NT2/D1 (cell line): ENCODE measurements at regions not wholly inside any gene's neighbourhood (a gene's known extent, or its start where the extent isn't known, plus 50 kb on each side); places are given as distances from the start of the nearest gene placed in this dataset.

Source experiments
- DNase-seq: peaks from one replicate; pipeline ENCODE4 v3.0.0-alpha.2; 2011; ENCODE audit warnings: low read depth, low spot score
- H3K27me3 ChIP-seq: 2 replicates; pipeline ENCODE4 v1.6.0; 2011; ENCODE audit warnings: mild to moderate bottlenecking; ENCODE audit not compliant: insufficient read length, insufficient read depth
- H3K36me3 ChIP-seq: 2 replicates; pipeline ENCODE4 v1.6.1; 2011; ENCODE audit warnings: mild to moderate bottlenecking, low read length, mixed read lengths; ENCODE audit not compliant: insufficient read depth, insufficient read length
- H3K4me1 ChIP-seq: 2 replicates; pipeline ENCODE4 v1.5.1; 2011; ENCODE audit not compliant: insufficient read depth, insufficient read length
- H3K4me3 ChIP-seq: 2 replicates; pipeline ENCODE4 v1.5.1; 2011; ENCODE audit warnings: low read depth; ENCODE audit not compliant: insufficient read length
- H3K9ac ChIP-seq: 2 replicates; pipeline ENCODE4 v1.6.0; 2011; ENCODE audit warnings: low read depth; ENCODE audit not compliant: insufficient read length
- H3K9me3 ChIP-seq: 2 replicates; pipeline ENCODE4 v1.5.1; 2011; ENCODE audit warnings: mild to moderate bottlenecking, low read length; ENCODE audit not compliant: insufficient read depth
- SUZ12 ChIP-seq: IDR thresholded peaks from 2 replicates; pipeline ENCODE4 v1.6.1; 2011; ENCODE audit not compliant: insufficient read length, insufficient read depth; ENCODE audit errors: extremely low read depth
- YY1 ChIP-seq: IDR thresholded peaks from 2 replicates; pipeline ENCODE4 v1.6.1; 2011; ENCODE audit not compliant: insufficient read length, insufficient read depth
- ZNF274 ChIP-seq: IDR thresholded peaks from 2 replicates; pipeline ENCODE4 v1.6.1; 2011; ENCODE audit warnings: mild to moderate bottlenecking, low read depth, low read length

DNA sequence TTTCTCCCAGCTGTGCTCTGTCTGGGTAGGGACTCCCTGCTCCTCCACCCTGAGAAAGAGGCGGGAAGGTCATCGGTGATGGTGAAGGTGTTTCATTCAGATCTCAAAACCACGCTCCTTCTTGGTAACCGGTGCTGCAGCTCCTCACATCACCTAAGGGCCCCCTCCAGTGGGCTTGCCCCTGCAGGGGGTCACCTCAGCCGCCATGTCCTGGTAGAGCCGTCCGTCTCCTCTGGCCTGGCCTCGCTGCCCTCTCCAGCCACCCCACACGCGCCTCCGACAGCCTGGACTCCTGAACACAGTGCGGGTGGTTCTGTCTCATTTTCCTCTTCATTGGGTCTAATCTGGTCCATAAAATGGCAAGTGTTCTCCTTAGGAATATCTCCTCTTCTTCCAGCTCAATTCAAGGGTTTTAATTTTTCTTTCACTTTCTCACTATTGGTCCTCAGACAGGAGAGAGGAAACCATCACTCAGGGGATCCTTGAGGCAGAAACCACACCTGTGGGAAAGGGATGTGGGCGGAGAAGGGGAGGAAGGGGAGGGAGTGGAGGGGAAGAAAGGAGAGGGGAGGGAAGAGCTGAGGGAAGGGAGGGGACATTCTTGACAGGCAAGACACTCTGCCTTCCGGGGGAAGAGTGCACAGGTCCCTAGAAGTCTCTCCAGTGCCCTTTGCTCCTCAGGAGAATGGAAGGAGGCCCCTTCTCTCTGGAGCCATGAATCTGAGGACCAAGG is 1338.4 kb downstream of the TBC1D22A start:
- Histone ChIP-seq H3K36me3 (no peaks in the 10 kb centered on the region), H3K9me3 (peaks cover 10% of the 10 kb centered on the region; the same call in 1 of the 2 replicates), H3K4me1 (peaks cover 4% of the 10 kb centered on the region), H3K4me3 (no peak overlapping the region), H3K9ac (no peak overlapping the region), H3K27me3 (no peaks in the 10 kb centered on the region)
- TF ChIP-seq SUZ12, result no peak
- no peak for TF ChIP-seq YY1
- no peak for TF ChIP-seq ZNF274
- no peak for DNase-seq

DNA sequence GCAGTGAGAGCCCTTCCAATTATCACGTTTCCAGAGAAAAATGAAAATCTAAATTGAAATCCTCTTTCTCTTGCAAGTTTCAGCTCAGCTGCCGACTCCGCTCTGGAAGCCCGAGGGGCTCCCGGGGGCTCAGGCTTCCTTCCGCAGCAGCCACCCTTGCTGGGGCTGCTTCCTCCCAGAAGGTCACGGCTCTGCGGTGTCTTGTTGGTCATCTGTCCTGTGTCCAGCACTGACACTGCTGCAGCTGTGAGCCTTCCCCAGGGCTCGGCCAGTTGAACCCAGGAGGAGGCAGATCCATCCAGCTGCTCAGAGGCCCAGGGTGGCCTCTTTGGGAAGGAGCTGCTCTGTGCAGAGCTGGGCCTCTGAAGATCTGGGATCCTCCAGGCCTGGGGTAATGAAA is 1337.2 kb downstream of the TBC1D22A start:
- Histone ChIP-seq H3K4me1 (peaks cover 4% of the 10 kb centered on the region), H3K36me3 (no peaks in the 10 kb centered on the region), H3K4me3 (no peak overlapping the region), H3K9me3 (peaks cover 10% of the 10 kb centered on the region; the same call in 1 of the 2 replicates), H3K27me3 (no peaks in the 10 kb centered on the region), H3K9ac (no peak overlapping the region)
- DNase-seq, result no peak
- TF ChIP-seq YY1 (no peak), ZNF274 (no peak), SUZ12 (no peak)

DNA sequence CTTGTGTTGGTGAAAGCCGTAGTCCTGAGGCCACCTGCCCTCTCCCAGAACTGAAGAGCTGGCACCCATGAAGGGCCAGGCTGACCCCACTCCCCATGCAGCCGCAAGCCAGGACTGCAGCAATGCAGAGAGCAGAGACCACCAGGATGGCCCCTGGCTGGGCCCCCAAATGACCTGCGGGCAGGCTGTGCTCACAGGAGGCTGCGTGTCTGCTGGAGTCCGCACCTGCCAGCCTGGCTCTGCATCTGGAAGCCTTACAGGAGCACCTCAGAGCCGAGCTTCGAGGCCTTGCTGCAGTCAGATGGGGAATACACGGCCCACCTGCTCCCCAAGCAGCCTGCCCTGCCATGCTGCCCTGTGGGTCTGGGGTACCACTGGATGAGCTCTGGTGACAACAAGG is 1336.8 kb downstream of the TBC1D22A start:
- H3K27me3 ChIP-seq, result no peaks in the 10 kb centered on the region
- H3K9ac ChIP-seq, result no peak overlapping the region
- no peaks in the 10 kb centered on the region for H3K36me3 ChIP-seq
- no peak overlapping the region for H3K4me3 ChIP-seq
- peaks cover 10% of the 10 kb centered on the region; the same call in 1 of the 2 replicates for H3K9me3 ChIP-seq
- TF ChIP-seq ZNF274, result no peak
- TF ChIP-seq SUZ12, result no peak
- TF ChIP-seq YY1, result no peak
- peaks cover 4% of the 10 kb centered on the region for H3K4me1 ChIP-seq
- no peak for DNase-seq

DNA sequence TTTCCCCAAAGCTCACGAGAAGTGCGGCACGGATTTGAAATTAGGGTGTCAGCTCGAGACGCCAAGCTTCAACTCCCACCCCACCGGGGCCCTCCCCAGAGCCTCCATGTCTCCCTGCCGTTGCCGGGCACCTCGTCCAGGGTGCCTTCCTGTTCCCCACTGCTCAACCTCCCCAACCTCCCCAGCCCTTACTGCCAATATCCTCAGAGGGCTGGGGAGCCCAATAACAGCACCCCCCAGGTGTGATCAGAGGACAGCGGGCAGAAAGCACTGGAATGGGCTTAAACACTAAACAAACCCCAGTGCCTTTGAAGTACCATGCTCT is 1336.4 kb downstream of the TBC1D22A start:
- TF ChIP-seq YY1 (no peak), SUZ12 (no peak), ZNF274 (no peak)
- Histone ChIP-seq H3K4me1 (peaks cover 4% of the 10 kb centered on the region), H3K9me3 (peaks cover 10% of the 10 kb centered on the region; the same call in 1 of the 2 replicates), H3K36me3 (no peaks in the 10 kb centered on the region), H3K27me3 (no peaks in the 10 kb centered on the region), H3K4me3 (no peak overlapping the region), H3K9ac (no peak overlapping the region)
- no peak for DNase-seq

DNA sequence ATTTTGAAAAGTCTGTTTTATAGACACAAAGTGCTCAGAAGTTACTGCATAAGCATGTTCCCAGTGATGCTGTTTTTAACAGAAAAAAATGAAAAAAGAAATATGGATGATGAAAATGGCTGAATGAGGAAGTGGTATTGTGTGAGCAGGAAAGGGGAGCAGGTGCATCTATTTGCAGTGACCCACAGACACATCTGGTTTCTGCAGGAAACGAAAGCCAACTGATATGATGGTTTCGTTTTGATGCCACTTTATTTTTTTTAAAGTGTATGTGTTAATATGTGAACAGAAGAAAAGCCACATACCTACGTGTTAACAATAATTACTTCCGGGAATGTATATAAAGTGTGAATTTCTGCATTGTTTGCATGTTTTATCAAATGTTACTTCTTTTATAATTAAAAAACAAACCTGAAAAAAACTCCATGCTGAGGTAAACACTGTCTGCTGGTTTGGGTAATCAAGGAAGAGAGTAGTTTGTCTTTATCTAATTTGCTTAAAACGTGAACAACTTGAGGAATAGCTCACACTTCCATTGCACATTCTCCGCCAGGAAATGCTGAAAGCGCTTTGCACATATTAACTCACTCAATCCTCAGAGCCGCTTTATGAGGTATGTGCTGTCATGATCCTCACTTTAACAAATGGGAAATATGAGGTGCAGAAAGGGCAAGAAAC is 1335.9 kb downstream of the TBC1D22A start:
- no peak for DNase-seq
- Histone ChIP-seq H3K9ac (no peak overlapping the region), H3K4me1 (peaks cover 4% of the 10 kb centered on the region), H3K36me3 (no peaks in the 10 kb centered on the region), H3K9me3 (peaks cover 10% of the 10 kb centered on the region; the same call in 1 of the 2 replicates), H3K4me3 (no peak overlapping the region), H3K27me3 (no peaks in the 10 kb centered on the region)
- no peak for TF ChIP-seq YY1
- TF ChIP-seq ZNF274, result no peak
- no peak for TF ChIP-seq SUZ12

DNA sequence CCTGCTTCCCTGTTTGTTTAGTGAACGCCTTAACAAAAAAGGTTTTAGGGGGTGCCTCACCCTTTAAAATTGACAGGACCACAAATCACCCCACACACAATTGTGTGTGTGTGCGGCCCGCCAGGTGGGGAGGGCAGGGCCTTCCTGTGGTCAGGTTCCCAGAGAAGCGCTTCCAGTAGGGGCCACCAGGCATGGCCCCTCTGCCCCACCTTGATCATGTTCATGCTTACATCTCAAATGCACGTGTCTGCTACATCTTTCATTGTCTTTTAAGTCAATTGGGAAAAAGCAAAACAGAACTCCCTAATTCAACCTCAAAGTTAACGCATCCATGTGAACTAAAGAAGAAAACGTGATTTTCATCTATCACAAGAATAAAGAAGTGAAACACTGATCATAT is 1335.3 kb downstream of the TBC1D22A start:
- H3K36me3 ChIP-seq, result no peaks in the 10 kb centered on the region
- TF ChIP-seq ZNF274, result no peak
- no peak for TF ChIP-seq SUZ12
- no peak for TF ChIP-seq YY1
- no peak overlapping the region for H3K9ac ChIP-seq
- peaks cover 10% of the 10 kb centered on the region; the same call in 1 of the 2 replicates for H3K9me3 ChIP-seq
- no peak overlapping the region for H3K4me3 ChIP-seq
- no peaks in the 10 kb centered on the region for H3K27me3 ChIP-seq
- peaks cover 4% of the 10 kb centered on the region for H3K4me1 ChIP-seq
- DNase-seq, result no peak
